Mucosa of descending colon (tissue), 3 donors: ENCODE measurements at regions not wholly inside any gene's neighbourhood (a gene's known extent, or its start where the extent isn't known, plus 50 kb on each side); places are given as distances from the start of the nearest gene placed in this dataset.

ENCODE experiments used
- ATAC-seq: fragments of 200-7000 bp; cut with Tn5 transposase; one replicate; pipeline ENCODE4 v1.9.1; 2020; ENCODE audit warnings: mild to moderate bottlenecking, moderate library complexity
- DNase-seq, 3 donors: peaks; one replicate each; pipeline ENCODE4 v3.0.0-alpha.2; 2020
- H3K36me3 ChIP-seq: fragments of 200-600 bp; one replicate; pipeline ENCODE4 v1.8.0; 2021; ENCODE audit warnings: low read depth, mild to moderate bottlenecking
- H3K4me1 ChIP-seq: fragments of 200-600 bp; one replicate; pipeline ENCODE4 v1.8.0; 2021; ENCODE audit warnings: low read depth, mild to moderate bottlenecking
- H3K4me3 ChIP-seq: fragments of 200-600 bp; one replicate; pipeline ENCODE4 v1.8.0; 2021; ENCODE audit warnings: mild to moderate bottlenecking
- H3K9me3 ChIP-seq: fragments of 200-600 bp; one replicate; pipeline ENCODE4 v1.8.0; 2021; ENCODE audit warnings: mild to moderate bottlenecking
- intact Hi-C, 2 donors: fragments of 100-400 bp; cut with DNase I in 1 of 2; cut with micrococcal nuclease in 1 of 2; formaldehyde crosslinking; loops; one replicate each; pipeline versions ENCODE4 v1.11.0 to v1.11.1; 2022; cut with DNase I, micrococcal nuclease
- TF ChIP-seq, protein P1 (sequence below): fragments of 200-600 bp; IDR thresholded peaks from one replicate; pipeline ENCODE4 v1.8.0; 2022; ENCODE audit warnings: antibody characterized with exemption, mild to moderate bottlenecking
- donor health status: DM: no; HTN: no; CAD: no; lungs with moderate emphysema.
- donor health status: DM: no; HTN: no; CAD: no.
- donor health status: DM: no; HTN: yes; CAD: no.

DNA sequence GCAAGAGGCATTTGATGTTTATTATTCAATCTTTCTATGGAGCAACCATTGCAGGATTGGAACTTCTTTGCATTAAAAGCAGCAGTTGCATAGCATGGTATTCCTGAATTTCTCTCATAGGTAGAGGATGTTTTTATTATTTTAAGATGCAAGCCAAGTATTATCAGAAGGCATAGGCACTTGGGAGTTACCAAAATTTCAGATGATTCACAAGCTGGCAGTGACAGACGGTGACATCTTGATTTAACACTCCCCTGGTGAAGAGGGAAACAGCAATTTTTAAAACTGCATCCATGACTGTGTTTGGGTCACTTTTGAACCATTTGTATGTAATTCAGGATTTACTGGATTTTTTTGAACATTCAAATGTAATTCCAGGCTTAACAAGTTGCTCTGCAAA, 654.3 kb downstream of the SLC4A3 start:
- intact Hi-C loops = no loop called here
- ATAC-seq (no peak), DNase-seq (no peak)
- no peak overlapping the region for H3K4me3 ChIP-seq
- H3K9me3 ChIP-seq = no peaks in the 10 kb centered on the region
- H3K36me3 ChIP-seq = no peaks in the 10 kb centered on the region
- TF ChIP-seq, protein P1, sequence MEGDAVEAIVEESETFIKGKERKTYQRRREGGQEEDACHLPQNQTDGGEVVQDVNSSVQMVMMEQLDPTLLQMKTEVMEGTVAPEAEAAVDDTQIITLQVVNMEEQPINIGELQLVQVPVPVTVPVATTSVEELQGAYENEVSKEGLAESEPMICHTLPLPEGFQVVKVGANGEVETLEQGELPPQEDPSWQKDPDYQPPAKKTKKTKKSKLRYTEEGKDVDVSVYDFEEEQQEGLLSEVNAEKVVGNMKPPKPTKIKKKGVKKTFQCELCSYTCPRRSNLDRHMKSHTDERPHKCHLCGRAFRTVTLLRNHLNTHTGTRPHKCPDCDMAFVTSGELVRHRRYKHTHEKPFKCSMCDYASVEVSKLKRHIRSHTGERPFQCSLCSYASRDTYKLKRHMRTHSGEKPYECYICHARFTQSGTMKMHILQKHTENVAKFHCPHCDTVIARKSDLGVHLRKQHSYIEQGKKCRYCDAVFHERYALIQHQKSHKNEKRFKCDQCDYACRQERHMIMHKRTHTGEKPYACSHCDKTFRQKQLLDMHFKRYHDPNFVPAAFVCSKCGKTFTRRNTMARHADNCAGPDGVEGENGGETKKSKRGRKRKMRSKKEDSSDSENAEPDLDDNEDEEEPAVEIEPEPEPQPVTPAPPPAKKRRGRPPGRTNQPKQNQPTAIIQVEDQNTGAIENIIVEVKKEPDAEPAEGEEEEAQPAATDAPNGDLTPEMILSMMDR = no peak
- H3K4me1 ChIP-seq = no peaks in the 10 kb centered on the region

DNA sequence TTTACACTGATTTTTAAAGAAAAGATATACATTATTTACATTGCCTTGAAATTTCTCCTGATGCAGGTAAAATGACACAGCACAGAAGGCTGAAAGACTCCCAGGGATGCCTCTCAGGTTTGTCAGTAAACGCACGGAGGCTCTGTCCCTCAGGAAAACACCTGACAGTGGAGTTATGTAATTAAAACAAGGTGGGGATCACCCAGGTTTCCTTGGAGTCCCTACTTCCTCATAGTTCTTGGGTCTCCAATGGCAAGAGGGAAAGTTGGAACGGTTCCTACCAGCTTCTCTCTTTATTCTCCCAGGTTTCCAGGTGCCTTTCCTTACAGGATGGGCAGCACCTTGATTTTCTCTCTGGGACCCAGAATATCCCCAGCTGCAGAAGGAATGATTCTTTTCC, 654.8 kb downstream of the SLC4A3 start:
- intact Hi-C loops = no loop called here
- TF ChIP-seq, protein P1 = no peak
- ATAC-seq (no peak), DNase-seq (no peak)
- Histone ChIP-seq H3K4me1 (no peaks in the 10 kb centered on the region), H3K9me3 (no peaks in the 10 kb centered on the region), H3K4me3 (no peak overlapping the region), H3K36me3 (no peaks in the 10 kb centered on the region)

GRCh38 chr2:220293966-220294365, 666.5 kb downstream of the SLC4A3 start:
- Histone ChIP-seq H3K4me3 (no peak overlapping the region), H3K9me3 (no peaks in the 10 kb centered on the region), H3K36me3 (no peaks in the 10 kb centered on the region), H3K4me1 (no peaks in the 10 kb centered on the region)
- no peak for ATAC-seq
- TF ChIP-seq, protein P1 = no peak
- intact Hi-C loops = no loop called here
- DNase-seq = no peak

DNA sequence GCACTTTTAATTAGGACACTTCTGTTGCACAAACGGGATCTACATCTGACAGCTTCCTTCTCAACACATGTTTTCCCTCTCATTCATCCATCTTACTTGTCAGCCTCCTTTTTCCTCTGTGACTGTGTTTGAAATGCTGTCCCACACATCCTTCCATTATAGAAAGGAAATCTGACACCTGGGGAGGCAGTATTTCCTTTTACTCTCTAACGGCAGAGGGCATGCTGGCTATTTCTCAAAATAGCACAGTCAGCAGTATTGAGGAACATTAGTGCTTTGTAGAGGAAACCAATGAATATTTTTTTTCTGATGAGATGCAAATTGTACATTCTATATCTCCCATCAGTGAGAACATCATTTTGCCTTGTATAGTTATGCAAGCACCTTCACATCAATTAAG, 668.7 kb downstream of the SLC4A3 start:
- H3K36me3 ChIP-seq = no peaks in the 10 kb centered on the region
- intact Hi-C loops = no loop called here
- no peak for DNase-seq

DNA sequence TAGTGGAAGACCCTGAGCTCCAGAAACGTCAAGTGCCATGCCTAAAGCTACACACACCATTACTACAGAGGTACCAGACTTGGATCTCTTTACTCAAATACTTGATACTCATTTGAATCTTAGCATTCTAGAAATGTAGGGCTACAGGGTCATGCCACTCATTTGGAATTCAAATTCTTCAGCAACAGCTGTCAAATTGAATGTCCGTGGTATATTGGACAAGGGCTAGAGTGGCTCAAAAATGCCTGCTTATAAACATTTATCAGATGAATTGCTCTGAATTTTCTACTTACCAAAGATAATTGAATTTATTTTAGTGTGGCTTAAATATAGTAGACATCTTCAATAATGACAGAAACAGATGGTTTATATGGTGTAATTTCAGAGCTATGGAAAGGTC, 669.7 kb downstream of the SLC4A3 start:
- ATAC-seq (no peak), DNase-seq (no peak)
- no peaks in the 10 kb centered on the region for H3K36me3 ChIP-seq

More for the DNA sequence above, 668.7 kb downstream of the SLC4A3 start:
- Histone ChIP-seq H3K9me3 (no peaks in the 10 kb centered on the region), H3K4me3 (no peak overlapping the region), H3K4me1 (no peaks in the 10 kb centered on the region)
- ATAC-seq = no peak
- TF ChIP-seq, protein P1 = no peak

More for the DNA sequence above, 669.7 kb downstream of the SLC4A3 start:
- TF ChIP-seq, protein P1 = no peak
- Histone ChIP-seq H3K9me3 (no peaks in the 10 kb centered on the region), H3K4me3 (no peak overlapping the region), H3K4me1 (no peaks in the 10 kb centered on the region)
- intact Hi-C loops = no loop called here
